NCI-H524 treated with DMSO at 0.1 percent for 48 hours (cell line): ENCODE measurements at regions not wholly inside any gene's neighbourhood (a gene's known extent, or its start where the extent isn't known, plus 50 kb on each side); places are given as distances from the start of the nearest gene placed in this dataset.
"Not testable (repeated sequence)": the region's sequence is repeated elsewhere in the genome, so short reads cannot be mapped to it uniquely, and the experiment has no call there.

Source experiments
- DNase-seq: peaks from one replicate; lab custom pipeline; 2025; lab: John Stamatoyannopoulos, UW

GRCh38 chr5:113721171-113721570 lies 207.7 kb downstream of the YTHDC2 start:
- DNase-seq: no peak

GRCh38 chr5:113723021-113723420 lies 209.5 kb downstream of the YTHDC2 start:
- DNase-seq: no peak

- no peak for DNase-seq
These were observed 222.3 kb downstream of the YTHDC2 start for GRCh38 chr5:113735751-113736150.

GRCh38 chr5:113742176-113742575 lies 228.7 kb downstream of the YTHDC2 start:
- DNase-seq: no peak

- no peak for DNase-seq
These were observed 229.1 kb downstream of the YTHDC2 start for GRCh38 chr5:113742639-113743038.

GRCh38 chr5:113748403-113748802 lies 234.9 kb downstream of the YTHDC2 start:
- DNase-seq: no peak

- no peak for DNase-seq
These were observed 235.8 kb downstream of the YTHDC2 start for GRCh38 chr5:113749334-113749733.

GRCh38 chr5:113753182-113753581 lies 239.7 kb downstream of the YTHDC2 start:
- DNase-seq: not testable (repeated sequence)

- no peak for DNase-seq
These were observed 242.0 kb downstream of the YTHDC2 start for GRCh38 chr5:113755516-113755915.

- DNase-seq: no peak
These were observed 244.0 kb downstream of the YTHDC2 start for GRCh38 chr5:113757508-113757907.

- no peak for DNase-seq
These were observed 246.0 kb downstream of the YTHDC2 start for GRCh38 chr5:113759505-113759904.

- no peak for DNase-seq
These were observed 247.0 kb downstream of the YTHDC2 start for GRCh38 chr5:113760486-113760885.

- no peak for DNase-seq
These were observed 248.1 kb downstream of the YTHDC2 start for GRCh38 chr5:113761594-113761993.

- no peak for DNase-seq
These were observed 250.9 kb downstream of the YTHDC2 start for GRCh38 chr5:113764382-113764781.

- not testable (repeated sequence) for DNase-seq
These were observed 253.3 kb downstream of the YTHDC2 start for GRCh38 chr5:113766827-113767226.

GRCh38 chr5:113770648-113771047 lies 257.2 kb downstream of the YTHDC2 start:
- no peak for DNase-seq

GRCh38 chr5:113771483-113771882 lies 258.0 kb downstream of the YTHDC2 start:
- no peak for DNase-seq

GRCh38 chr5:113776168-113776567 lies 262.7 kb downstream of the YTHDC2 start:
- DNase-seq: no peak

GRCh38 chr5:113776832-113777525 lies 263.5 kb downstream of the YTHDC2 start:
- no peak for DNase-seq

GRCh38 chr5:113778147-113778546 lies 264.7 kb downstream of the YTHDC2 start:
- no peak for DNase-seq

GRCh38 chr5:113788141-113788655 lies 274.7 kb downstream of the YTHDC2 start:
- no peak for DNase-seq

- DNase-seq: no peak
These were observed 276.3 kb downstream of the YTHDC2 start for GRCh38 chr5:113789769-113790168.

- no peak for DNase-seq
These were observed 279.3 kb downstream of the YTHDC2 start for GRCh38 chr5:113792806-113793205.

GRCh38 chr5:113794981-113795380 lies 281.5 kb downstream of the YTHDC2 start:
- no peak for DNase-seq
